NCI-H146 treated with DMSO at 0.1 percent for 48 hours (cell line): ENCODE measurements at regions not wholly inside any gene's neighbourhood (a gene's known extent, or its start where the extent isn't known, plus 50 kb on each side); places are given as distances from the start of the nearest gene placed in this dataset.
"Not testable (repeated sequence)": the region's sequence is repeated elsewhere in the genome, so short reads cannot be mapped to it uniquely, and the experiment has no call there.

Experiments
- DNase-seq: peaks from one replicate; lab custom pipeline; 2025; ENCODE audit not compliant: unreplicated experiment; lab: John Stamatoyannopoulos, UW

DNA sequence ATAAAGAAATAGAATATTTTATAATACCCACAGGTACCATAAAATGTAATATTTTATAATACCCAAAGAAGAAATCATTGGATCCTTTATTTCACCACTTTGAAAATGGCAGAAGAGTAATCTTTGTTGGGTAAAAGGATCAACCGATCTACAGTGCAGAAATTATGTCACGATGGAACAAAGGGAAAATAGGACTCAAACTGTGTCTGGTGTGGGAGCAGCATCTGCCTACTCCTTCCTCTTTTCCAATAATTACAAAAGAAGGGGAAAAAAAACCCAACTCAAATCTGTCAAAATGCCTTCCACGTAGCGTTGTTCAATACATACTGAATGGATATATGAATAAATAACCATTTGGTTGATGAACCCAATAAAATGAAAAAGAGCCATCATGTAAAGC, 492.6 kb upstream of the TBL1XR1 start:
- no peak for DNase-seq

DNA sequence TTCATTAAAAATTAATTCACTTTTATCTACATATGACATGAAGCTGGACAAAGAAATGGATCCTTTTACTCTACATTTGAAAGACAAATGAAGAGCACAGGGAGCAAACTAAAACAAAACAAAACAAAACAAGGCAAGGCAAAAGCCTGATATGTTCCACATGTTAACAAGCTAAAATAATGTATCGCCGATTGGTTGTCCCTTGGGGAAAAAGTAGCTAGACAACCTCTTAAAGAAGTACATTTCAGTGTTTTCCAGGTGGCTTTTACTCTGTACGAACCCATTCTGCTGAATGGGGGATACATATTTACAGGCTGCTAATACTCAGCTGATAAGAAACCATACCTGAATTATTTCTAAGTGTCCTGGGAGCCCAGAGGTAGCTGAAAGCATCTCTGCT, 493.0 kb upstream of the TBL1XR1 start:
- DNase-seq, result no peak

DNA sequence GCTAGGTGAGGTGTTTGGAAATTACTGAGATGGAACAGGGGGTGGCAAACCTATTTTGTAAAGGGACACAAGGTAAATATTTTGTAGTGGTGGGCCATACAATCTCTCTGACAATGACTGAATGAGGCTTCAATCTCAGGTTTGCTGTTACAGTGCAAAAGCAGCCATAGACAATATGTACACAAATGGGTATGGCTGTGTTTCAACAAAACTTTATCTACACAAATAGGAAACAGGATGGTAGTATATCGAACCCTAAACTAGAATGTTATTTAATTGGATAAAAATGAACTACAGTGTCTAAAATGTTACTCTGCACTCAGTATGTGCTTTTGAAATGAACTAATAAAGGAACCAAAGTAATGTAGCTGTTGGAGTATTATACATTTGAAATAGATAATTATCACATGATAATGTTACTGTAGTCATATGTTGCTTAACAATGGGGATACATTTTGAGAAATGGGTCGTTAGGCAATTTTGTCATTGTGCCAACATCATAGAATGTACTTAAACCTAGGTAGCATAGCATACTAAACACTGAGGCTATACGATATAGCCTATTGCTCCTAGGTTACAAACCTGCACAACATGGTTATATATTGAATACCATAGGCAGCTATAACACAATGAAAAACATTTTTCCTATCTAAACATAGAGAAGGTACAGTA, 495.2 kb upstream of the TBL1XR1 start:
- no peak for DNase-seq

GRCh38 chr3:177693616-177694264, 496.5 kb upstream of the TBL1XR1 start:
- no peak for DNase-seq

GRCh38 chr3:177694316-177694715, 497.0 kb upstream of the TBL1XR1 start:
- no peak for DNase-seq

- DNase-seq, result no peak
Observed at GRCh38 chr3:177694951-177695350, 497.7 kb upstream of the TBL1XR1 start.

- DNase-seq, result no peak
Observed at GRCh38 chr3:177700117-177700516, 502.8 kb upstream of the TBL1XR1 start.

DNA sequence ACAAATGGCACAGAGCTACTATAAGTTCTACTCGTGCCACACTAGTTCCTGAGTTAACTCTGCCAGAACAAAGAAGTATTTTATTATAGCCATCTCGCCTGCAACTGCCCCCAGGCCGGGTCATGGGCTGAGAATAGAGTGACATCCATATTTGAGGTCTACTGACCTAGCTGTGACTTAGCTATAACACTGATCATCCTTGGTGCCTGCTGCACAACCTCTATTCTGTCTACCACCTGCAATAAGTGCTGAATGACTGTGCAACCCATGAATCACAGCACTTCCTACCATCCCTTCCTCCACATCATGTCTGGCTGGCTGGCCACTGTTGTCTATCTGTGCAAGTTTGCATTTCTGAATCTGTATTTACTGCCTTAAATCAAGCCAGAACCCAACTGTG, 506.5 kb upstream of the TBL1XR1 start:
- DNase-seq, result no peak

GRCh38 chr3:177705976-177706823, 508.9 kb upstream of the TBL1XR1 start:
- no peak for DNase-seq

GRCh38 chr3:177709470-177709869, 512.2 kb upstream of the TBL1XR1 start:
- DNase-seq, result not testable (repeated sequence)

- DNase-seq, result no peak
Observed at GRCh38 chr3:177710506-177710905, 513.2 kb upstream of the TBL1XR1 start.

- no peak for DNase-seq
Observed at GRCh38 chr3:177711637-177712036, 514.4 kb upstream of the TBL1XR1 start.

GRCh38 chr3:177713928-177714900, 516.9 kb upstream of the TBL1XR1 start:
- DNase-seq, result no peak

GRCh38 chr3:177714945-177715344, 517.7 kb upstream of the TBL1XR1 start:
- DNase-seq, result no peak

DNA sequence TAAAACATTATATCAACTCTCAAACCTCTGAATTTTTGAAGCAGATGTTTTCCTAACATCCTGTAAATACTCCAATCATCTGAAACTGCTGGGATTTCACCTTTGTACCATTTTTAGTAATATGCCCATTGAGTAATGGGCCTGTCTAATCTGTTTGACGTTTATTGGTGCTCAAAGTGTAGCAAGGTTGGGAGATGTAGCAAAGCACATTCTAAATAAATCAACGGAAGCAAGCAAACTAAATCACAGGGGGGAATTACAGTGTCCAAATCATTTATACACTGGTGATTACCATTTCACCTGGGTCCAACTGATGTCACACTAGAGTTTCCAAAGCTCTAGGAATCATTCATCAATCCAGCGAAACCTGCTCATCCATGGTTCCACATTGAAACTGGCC, 518.7 kb upstream of the TBL1XR1 start:
- no peak for DNase-seq

- DNase-seq, result not testable (repeated sequence)
Observed at GRCh38 chr3:177720927-177721326, 523.6 kb upstream of the TBL1XR1 start.

DNA sequence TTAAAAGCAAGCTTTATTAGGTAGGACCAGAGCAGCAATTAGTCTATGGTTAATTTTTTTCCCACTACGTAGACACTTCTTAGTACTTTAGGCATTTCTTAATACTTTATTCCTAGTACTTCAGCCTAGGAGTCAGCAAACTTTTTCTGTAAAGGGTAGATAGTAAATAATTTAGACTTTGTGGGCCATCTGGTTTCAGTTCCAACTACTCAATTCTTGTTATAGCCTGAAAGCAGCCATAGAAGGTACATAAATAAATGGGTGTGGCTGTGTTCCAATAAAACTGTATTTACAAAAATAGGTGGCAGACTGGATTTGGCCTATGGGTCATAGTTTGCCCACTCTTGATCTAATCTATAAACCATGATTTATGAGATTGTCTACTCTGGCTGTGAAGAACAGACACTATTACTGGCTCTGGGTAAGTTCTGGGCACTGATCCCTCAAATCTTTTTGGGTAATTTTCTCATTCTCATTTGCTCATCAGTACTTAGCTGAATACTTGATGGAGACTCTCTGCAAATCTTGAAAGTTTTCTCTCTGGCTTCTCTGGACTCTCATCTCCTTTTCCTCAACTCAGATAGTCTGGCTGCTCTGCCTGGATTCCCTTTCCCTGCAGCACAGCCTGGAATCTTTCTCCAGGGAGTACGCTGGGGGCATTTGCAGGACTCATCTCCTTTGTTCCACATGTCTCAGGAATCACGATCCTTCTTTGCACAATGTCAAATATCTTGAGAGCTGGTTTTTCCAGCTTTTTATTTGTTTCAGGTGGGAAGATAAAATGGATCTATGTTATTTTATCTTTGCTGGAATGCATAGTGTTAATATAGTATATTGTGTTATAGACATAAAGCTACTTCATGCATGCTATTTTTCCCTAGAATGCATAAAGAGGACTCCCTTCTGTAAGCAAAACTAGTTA, 524.8 kb upstream of the TBL1XR1 start:
- no peak for DNase-seq

- peak; percentile 31 for DNase-seq
Observed at GRCh38 chr3:177724020-177724638, 526.8 kb upstream of the TBL1XR1 start.

GRCh38 chr3:177725165-177725564, 527.9 kb upstream of the TBL1XR1 start:
- DNase-seq, result no peak
